GM06990 (cell line): ENCODE measurements at regions not wholly inside any gene's neighbourhood (a gene's known extent, or its start where the extent isn't known, plus 50 kb on each side); places are given as distances from the start of the nearest gene placed in this dataset.

Experiments used
- DNase-seq: peaks from one replicate; pipeline ENCODE4 v3.0.0-alpha.2; 2011; ENCODE audit not compliant: insufficient read length; ENCODE audit errors: extremely low read depth
- H3K27me3 ChIP-seq: replicated peaks from 2 replicates; pipeline ENCODE4 v1.6.0; 2011; ENCODE audit warnings: low read length; ENCODE audit not compliant: control insufficient read depth, insufficient read depth
- H3K36me3 ChIP-seq: 2 replicates; pipeline ENCODE4 v1.5.1; 2011; ENCODE audit warnings: low read length; ENCODE audit not compliant: control insufficient read depth, insufficient read depth
- H3K4me3 ChIP-seq: replicated peaks from 2 replicates; pipeline ENCODE4 v1.5.1; 2011; ENCODE audit warnings: low read depth, mild to moderate bottlenecking, control low read depth, low read length
- CTCF ChIP-seq: IDR thresholded peaks from 2 replicates; pipeline ENCODE4 v1.5.1; 2011; ENCODE audit warnings: low read length, control low read depth, mild to moderate bottlenecking, inconsistent platforms; ENCODE audit not compliant: insufficient read depth, poor library complexity, severe bottlenecking

- no peak for TF ChIP-seq CTCF
- DNase-seq: no peak
- Histone ChIP-seq H3K27me3 (no peaks in the 10 kb centered on the region), H3K4me3 (no peak overlapping the region), H3K36me3 (no peaks in the 10 kb centered on the region)
Measured at GRCh38 chr5:159640446-159640845, 275.8 kb upstream of the ADRA1B start.

- Histone ChIP-seq H3K4me3 (no peak overlapping the region), H3K36me3 (no peaks in the 10 kb centered on the region), H3K27me3 (no peaks in the 10 kb centered on the region)
- DNase-seq: no peak
- no peak for TF ChIP-seq CTCF
Measured at GRCh38 chr5:159640921-159641320, 275.4 kb upstream of the ADRA1B start.

GRCh38 chr5:159641371-159642039 is 274.8 kb upstream of the ADRA1B start:
- no peak for DNase-seq
- no peak for TF ChIP-seq CTCF
- Histone ChIP-seq H3K4me3 (no peak overlapping the region), H3K27me3 (no peaks in the 10 kb centered on the region), H3K36me3 (no peaks in the 10 kb centered on the region)

GRCh38 chr5:159642379-159642778 is 273.9 kb upstream of the ADRA1B start:
- no peaks in the 10 kb centered on the region for H3K36me3 ChIP-seq
- DNase-seq: no peak
- H3K27me3 ChIP-seq: no peaks in the 10 kb centered on the region; the same call in 1 of the 2 replicates
- H3K4me3 ChIP-seq: no peak overlapping the region
- TF ChIP-seq CTCF: no peak

- DNase-seq: no peak
- Histone ChIP-seq H3K4me3 (no peak overlapping the region), H3K36me3 (no peaks in the 10 kb centered on the region), H3K27me3 (no peaks in the 10 kb centered on the region; the same call in 1 of the 2 replicates)
- TF ChIP-seq CTCF: no peak
Measured at GRCh38 chr5:159644053-159644452, 272.2 kb upstream of the ADRA1B start.
